GM19467 (cell line): ENCODE measurements at regions not wholly inside any gene's neighbourhood (a gene's known extent, or its start where the extent isn't known, plus 50 kb on each side); places are given as distances from the start of the nearest gene placed in this dataset.
"Not testable (repeated sequence)": the region's sequence is repeated elsewhere in the genome, so short reads cannot be mapped to it uniquely, and the experiment has no call there.

ENCODE experiments used
- ATAC-seq: cut with Tn5 transposase; IDR thresholded peaks from one replicate; pipeline ENCODE4 v1.9.1; 2021; ENCODE audit warnings: mild to moderate bottlenecking, moderate library complexity; ENCODE audit not compliant: unreplicated experiment

- no peak for ATAC-seq
Measured at GRCh38 chr13:68984688-68985319, 1122.8 kb upstream of the ATXN8OS start.

GRCh38 chr13:68982961-68983619 is 1124.5 kb upstream of the ATXN8OS start:
- ATAC-seq, result no peak

- no peak for ATAC-seq
Measured at GRCh38 chr13:68976287-68976686, 1131.3 kb upstream of the ATXN8OS start.

GRCh38 chr13:68970532-68970931 is 1137.1 kb upstream of the ATXN8OS start:
- no peak for ATAC-seq

GRCh38 chr13:68948586-68948985 is 1159.0 kb upstream of the ATXN8OS start:
- no peak for ATAC-seq

GRCh38 chr13:68944272-68944671 is 1163.4 kb upstream of the ATXN8OS start:
- ATAC-seq, result no peak

- ATAC-seq, result no peak
Measured at GRCh38 chr13:68940049-68940448, 1167.6 kb upstream of the ATXN8OS start.

- no peak for ATAC-seq
Measured at GRCh38 chr13:68938639-68939038, 1169.0 kb upstream of the ATXN8OS start.

- ATAC-seq, result no peak
Measured at GRCh38 chr13:68929075-68929745, 1178.4 kb upstream of the ATXN8OS start.

- no peak for ATAC-seq
Measured at GRCh38 chr13:68927387-68928026, 1180.1 kb upstream of the ATXN8OS start.

- ATAC-seq, result no peak
Measured at GRCh38 chr13:68923995-68924394, 1183.6 kb upstream of the ATXN8OS start.

GRCh38 chr13:68908879-68909278 is 1198.7 kb upstream of the ATXN8OS start:
- ATAC-seq, result no peak

GRCh38 chr13:68905186-68905585 is 1202.4 kb upstream of the ATXN8OS start:
- ATAC-seq, result no peak

GRCh38 chr13:68897331-68897928 is 1210.2 kb upstream of the ATXN8OS start:
- no peak for ATAC-seq

- ATAC-seq, result no peak
Measured at GRCh38 chr13:68895696-68896095, 1211.9 kb upstream of the ATXN8OS start.

GRCh38 chr13:68893721-68894120 is 1213.9 kb upstream of the ATXN8OS start:
- ATAC-seq, result not testable (repeated sequence)

- not testable (repeated sequence) for ATAC-seq
Measured at GRCh38 chr13:68892596-68892995, 1215.0 kb upstream of the ATXN8OS start.

- ATAC-seq, result not testable (repeated sequence)
Measured at GRCh38 chr13:68890101-68890500, 1217.5 kb upstream of the ATXN8OS start.

- ATAC-seq, result no peak
Measured at GRCh38 chr13:68888832-68889231, 1218.8 kb upstream of the ATXN8OS start.

- no peak for ATAC-seq
Measured at GRCh38 chr13:68872338-68872737, 1235.3 kb upstream of the ATXN8OS start.

GRCh38 chr13:68851026-68851425 is 1256.6 kb upstream of the ATXN8OS start:
- no peak for ATAC-seq
